Pancreas (tissue), 10 donors: ENCODE measurements at regions not wholly inside any gene's neighbourhood (a gene's known extent, or its start where the extent isn't known, plus 50 kb on each side); places are given as distances from the start of the nearest gene placed in this dataset.
A peak's percentile ranks its signal among the peaks of the same experiment; 100 is the strongest.

Source experiments
- ATAC-seq, 4 donors: fragments of 200-7000 bp; cut with Tn5 transposase; one replicate each; pipeline versions ENCODE4 v1.8.0 to v1.9.1; 2020; ENCODE audit warnings: mild to moderate bottlenecking in 4 of 4, moderate library complexity in 4 of 4
- DNase-seq, 6 donors: peaks; one replicate each; pipeline ENCODE4 v3.0.0-alpha.2; 2020
- FAIRE-seq: peaks from 2 replicates; lab custom pipeline; 2012; peaks lifted over from hg19 to GRCh38; lab: Jason Lieb, UNC
- H3K27ac ChIP-seq, 4 donors: fragments of 200-600 bp; sonication (generic); 1 replicate in 3 of 4; 2 replicates in 1 of 4; pipeline versions ENCODE4 v1.5.0 to v1.8.0; 2020
- H3K27me3 ChIP-seq, 4 donors: fragments of 200-600 bp; one replicate each; pipeline ENCODE4 v1.8.0; 2021
- H3K36me3 ChIP-seq, 3 donors: fragments of 200-600 bp; sonication (generic) in 1 of 3; one replicate each; pipeline versions ENCODE4 v1.5.0 to v1.8.0; 2020 to 2021
- H3K4me1 ChIP-seq, 3 donors: fragments of 200-600 bp; one replicate each; pipeline ENCODE4 v1.8.0; 2021
- H3K4me3 ChIP-seq, 4 donors: fragments of 200-600 bp; sonication (generic) in 2 of 4; one replicate each; pipeline versions ENCODE4 v1.5.0 to v1.8.0; 2020 to 2021
- H3K9me3 ChIP-seq, 4 donors: fragments of 200-600 bp; one replicate each; pipeline ENCODE4 v1.8.0; 2021
- CTCF ChIP-seq, 4 donors: fragments of 200-600 bp; sonication (generic) in 3 of 4; IDR thresholded peaks; one replicate each; pipeline versions ENCODE4 v1.5.0 to v1.8.0; 2021; ENCODE audit warnings: antibody characterized with exemption in 4 of 4
- WGBS, 2 donors: extraction: QIAGEN DNeasy Blood & Tissue Kit; methylation state at CpG; one replicate each; pipeline ENCODE4 v1.1.7; 2013; 5-methylcytosine and 5-hydroxymethylcytosine counted together
- intact Hi-C, 3 donors: fragments of 100-400 bp; cut with DNase I; formaldehyde crosslinking; loops; one replicate each; pipeline versions ENCODE4 v1.11.1 to v1.14.2; 2022
- donor health status: healthy with polysubstance abuse.
- donor health status: DM: no; HTN: no; CAD: no; lungs with moderate emphysema.
- donor health status: DM: no; HTN: no; CAD: no.
- donor health status: control.
- donor health status: control.
- donor health status: Bipolar disorder and iron deficiency.
- donor health status: DM: yes; HTN: yes; CAD: no.
- donor health status: DM: no; HTN: no; CAD: no.
- donor health status: DM: no; HTN: no; CAD: no.
- donor health status: DM: yes; HTN: yes; CAD: no.

GRCh38 chr13:26456650-26457049 lies 100.8 kb upstream of the WASF3 start:
- intact Hi-C loops, result no loop called here
- no peaks in the 10 kb centered on the region for H3K36me3 ChIP-seq
- peaks cover 0 to 7% (median 0%) of the 10 kb centered on the region in 3 donors for H3K4me1 ChIP-seq
- H3K27me3 ChIP-seq, result no peaks in the 10 kb centered on the region
- peak in 3 of 6 donors; percentile 23 to 45 (median 29) for DNase-seq
- no peaks in the 10 kb centered on the region for H3K9me3 ChIP-seq
- no peak for TF ChIP-seq CTCF (IDR thresholded peaks at IDR 0.05)
- ATAC-seq, result peak; percentile 74 to 89 (median 88)
- FAIRE-seq, result no peak
- WGBS, 2 donors, result 23 to 29% methylated on average over 2 of the region's 2 CpGs
- H3K4me3 ChIP-seq, result no peak overlapping the region
- peak overlapping the region in 2 of 4 donors; percentile 56 to 65 for H3K27ac ChIP-seq

GRCh38 chr13:26457212-26457611 lies 100.3 kb upstream of the WASF3 start:
- H3K4me3 ChIP-seq, result no peak overlapping the region
- H3K27me3 ChIP-seq, result no peaks in the 10 kb centered on the region
- ATAC-seq (peak; percentile 59 to 61 (median 60)), FAIRE-seq (no peak), DNase-seq (no peak)
- peaks cover 0 to 7% (median 0%) of the 10 kb centered on the region in 3 donors for H3K4me1 ChIP-seq
- peak overlapping the region in 2 of 4 donors; percentile 56 to 65 for H3K27ac ChIP-seq
- TF ChIP-seq CTCF (IDR thresholded peaks at IDR 0.05), result no peak
- H3K36me3 ChIP-seq, result no peaks in the 10 kb centered on the region
- intact Hi-C loops, result no loop called here
- H3K9me3 ChIP-seq, result no peaks in the 10 kb centered on the region

DNA sequence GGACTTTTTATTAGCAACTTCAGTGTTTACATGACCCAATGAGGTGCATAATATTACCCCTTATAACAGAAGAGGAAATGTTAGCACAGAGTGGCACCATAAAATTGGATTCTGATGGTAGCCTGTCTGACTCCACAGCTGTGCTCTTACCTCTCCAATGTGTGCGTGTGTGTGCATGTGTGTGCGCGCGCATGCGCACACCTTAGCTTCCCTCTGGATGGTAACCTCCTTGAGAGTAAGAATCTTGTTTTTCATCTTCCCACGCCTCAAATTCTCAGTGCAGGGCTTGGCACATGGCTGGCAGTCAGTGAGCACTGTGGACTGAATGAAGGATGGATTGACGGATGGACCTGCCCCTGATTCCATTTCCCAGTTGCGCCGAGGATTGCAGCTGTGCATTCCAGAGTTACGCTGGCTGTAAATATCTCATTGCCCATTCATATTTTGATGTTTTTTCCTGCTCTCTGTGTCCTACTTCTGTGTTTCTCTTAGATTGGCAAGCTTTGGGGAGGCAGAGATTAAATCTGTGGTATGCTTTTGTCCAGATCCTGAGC lies 99.2 kb upstream of the WASF3 start:
- no peak overlapping the region for H3K27ac ChIP-seq
- 80 to 85% methylated on average over 10 of the region's 10 CpGs for WGBS, 2 donors

DNA sequence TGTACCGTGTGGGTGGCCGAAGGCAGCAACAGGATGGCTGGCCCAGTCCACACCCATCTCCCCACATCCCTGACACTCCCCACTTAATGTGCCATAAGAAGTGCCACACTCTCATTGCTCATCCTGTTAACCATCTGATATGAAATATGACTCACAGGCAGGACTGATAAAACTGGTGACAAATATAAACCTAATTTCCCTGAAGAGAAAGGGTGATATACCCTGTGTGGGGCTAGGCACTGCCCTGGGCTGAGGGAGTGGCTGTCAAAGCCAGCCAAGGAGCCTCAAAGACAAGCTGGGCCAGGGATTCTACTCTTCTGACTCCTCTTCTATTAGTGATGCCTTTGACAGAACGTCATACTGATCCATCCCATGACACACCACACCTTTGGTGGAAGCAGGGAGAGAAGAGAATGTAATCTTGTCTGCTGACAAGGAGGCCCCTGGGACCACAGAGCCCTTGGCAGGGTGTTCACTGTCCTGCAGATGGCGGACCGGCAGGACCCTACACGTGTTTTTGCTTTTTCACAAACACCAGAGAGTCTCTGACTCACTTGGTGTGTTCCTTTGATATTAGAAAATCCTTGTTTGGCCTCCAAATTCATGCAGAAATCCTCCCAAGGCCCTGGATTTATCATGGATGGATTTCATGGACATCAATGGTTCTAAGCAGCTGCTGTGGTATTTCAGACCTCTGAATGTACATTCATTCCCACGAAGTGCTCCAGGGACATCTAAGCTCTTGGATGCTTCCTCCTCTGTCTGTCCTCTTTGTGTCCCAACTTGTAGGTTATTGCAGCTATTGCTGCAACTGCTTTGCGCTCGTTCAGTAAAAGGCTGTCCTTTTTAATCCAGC lies 98.0 kb upstream of the WASF3 start:
- peaks cover 0 to 7% (median 0%) of the 10 kb centered on the region in 3 donors for H3K4me1 ChIP-seq
- no peak overlapping the region for H3K27ac ChIP-seq
- intact Hi-C loops, result no loop called here
- H3K9me3 ChIP-seq, result no peaks in the 10 kb centered on the region
- whole genome bisulfite sequencing, 2 donors, result 65 to 81% methylated on average over 9 of the region's 9 CpGs
- no peaks in the 10 kb centered on the region for H3K27me3 ChIP-seq
- peak in 2 of 4 donors; percentile 6 to 36 for ATAC-seq
- no peak for DNase-seq
- H3K36me3 ChIP-seq, result no peaks in the 10 kb centered on the region
- FAIRE-seq, result no peak
- TF ChIP-seq CTCF (IDR thresholded peaks at IDR 0.05), result no peak
- no peak overlapping the region for H3K4me3 ChIP-seq

More for the DNA sequence above, 99.2 kb upstream of the WASF3 start:
- TF ChIP-seq CTCF (IDR thresholded peaks at IDR 0.05), result no peak
- no peaks in the 10 kb centered on the region for H3K27me3 ChIP-seq
- ATAC-seq (no peak), DNase-seq (no peak), FAIRE-seq (no peak)
- no peak overlapping the region for H3K4me3 ChIP-seq
- intact Hi-C loops, result no loop called here
- H3K9me3 ChIP-seq, result no peaks in the 10 kb centered on the region
- H3K4me1 ChIP-seq, result peaks cover 0 to 7% (median 0%) of the 10 kb centered on the region in 3 donors
- no peaks in the 10 kb centered on the region for H3K36me3 ChIP-seq
